ENCODE measurements at regions not wholly inside any gene's neighbourhood (a gene's known extent, or its start where the extent isn't known, plus 50 kb on each side); places are given as distances from the start of the nearest gene placed in this dataset.

- DNase-seq (ENCODE audit: low read depth, low spot score), result no peak
Observed at GRCh38 chr20:6492271-6493055, 275.0 kb upstream of the BMP2 start.

GRCh38 chr20:6490849-6491248, 276.6 kb upstream of the BMP2 start:
- no peak for DNase-seq (ENCODE audit: low read depth, low spot score)

- no peak for DNase-seq (ENCODE audit: low read depth, low spot score)
Observed at GRCh38 chr20:6489361-6490171, 277.9 kb upstream of the BMP2 start.

DNA sequence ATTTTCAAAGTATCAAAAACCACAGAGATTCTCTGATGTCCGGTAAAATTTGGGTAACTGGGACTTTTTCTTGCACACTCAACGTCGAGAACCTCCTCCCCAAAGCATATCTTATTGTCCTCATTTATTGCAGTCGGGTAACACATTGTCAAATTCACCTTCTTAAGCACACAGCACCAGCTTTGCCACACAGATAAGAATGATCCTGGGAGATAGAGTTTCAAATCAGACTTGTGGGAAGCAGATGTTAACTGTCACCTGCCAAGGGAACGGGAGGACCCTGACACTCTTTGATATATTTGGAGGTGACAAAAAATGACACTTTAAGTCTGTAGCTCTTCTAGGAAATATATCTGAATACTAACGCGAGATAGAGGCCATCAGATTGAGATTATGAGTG, 282.1 kb upstream of the BMP2 start:
- DNase-seq (ENCODE audit: low read depth, low spot score), result no peak

DNA sequence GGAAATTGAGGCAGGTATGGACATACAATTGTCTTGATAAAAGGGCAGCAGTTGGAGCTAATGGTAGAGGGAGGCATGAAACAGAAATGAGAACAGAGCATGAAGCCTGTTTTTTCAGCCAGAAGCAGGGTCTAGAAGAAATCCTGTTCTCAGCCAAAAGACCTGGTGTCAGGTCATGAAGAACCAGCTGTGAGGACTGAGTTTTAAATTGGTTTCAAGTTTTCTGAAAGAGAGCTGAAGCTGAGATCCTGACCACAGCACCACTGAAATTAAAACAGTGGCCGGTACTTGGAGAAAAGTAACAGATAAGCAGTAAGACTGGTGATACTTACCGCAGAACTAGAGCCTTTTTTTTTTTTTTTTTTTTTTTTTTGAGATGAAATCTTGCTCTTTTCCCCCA, 283.8 kb upstream of the BMP2 start:
- no peak for DNase-seq (ENCODE audit: low read depth, low spot score)

DNA sequence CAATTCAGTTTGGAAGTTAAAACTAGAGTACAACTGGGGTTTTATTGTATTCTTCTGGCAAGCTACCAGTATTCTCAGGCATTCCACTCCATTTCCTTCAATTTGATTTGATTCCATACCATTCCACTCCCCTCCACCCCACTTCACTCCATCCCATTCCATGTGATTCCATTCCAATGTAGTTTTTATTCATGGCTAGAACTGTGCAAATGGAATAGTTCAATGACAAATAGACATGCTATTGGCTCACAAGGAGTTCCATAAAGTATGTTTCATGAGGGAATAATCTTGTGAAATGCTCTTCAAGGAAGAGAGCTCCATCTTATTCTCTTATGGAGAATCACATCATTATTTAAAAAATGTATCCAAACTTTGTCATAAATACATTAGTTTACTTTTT, 285.0 kb upstream of the BMP2 start:
- no peak for DNase-seq (ENCODE audit: low read depth, low spot score)

DNA sequence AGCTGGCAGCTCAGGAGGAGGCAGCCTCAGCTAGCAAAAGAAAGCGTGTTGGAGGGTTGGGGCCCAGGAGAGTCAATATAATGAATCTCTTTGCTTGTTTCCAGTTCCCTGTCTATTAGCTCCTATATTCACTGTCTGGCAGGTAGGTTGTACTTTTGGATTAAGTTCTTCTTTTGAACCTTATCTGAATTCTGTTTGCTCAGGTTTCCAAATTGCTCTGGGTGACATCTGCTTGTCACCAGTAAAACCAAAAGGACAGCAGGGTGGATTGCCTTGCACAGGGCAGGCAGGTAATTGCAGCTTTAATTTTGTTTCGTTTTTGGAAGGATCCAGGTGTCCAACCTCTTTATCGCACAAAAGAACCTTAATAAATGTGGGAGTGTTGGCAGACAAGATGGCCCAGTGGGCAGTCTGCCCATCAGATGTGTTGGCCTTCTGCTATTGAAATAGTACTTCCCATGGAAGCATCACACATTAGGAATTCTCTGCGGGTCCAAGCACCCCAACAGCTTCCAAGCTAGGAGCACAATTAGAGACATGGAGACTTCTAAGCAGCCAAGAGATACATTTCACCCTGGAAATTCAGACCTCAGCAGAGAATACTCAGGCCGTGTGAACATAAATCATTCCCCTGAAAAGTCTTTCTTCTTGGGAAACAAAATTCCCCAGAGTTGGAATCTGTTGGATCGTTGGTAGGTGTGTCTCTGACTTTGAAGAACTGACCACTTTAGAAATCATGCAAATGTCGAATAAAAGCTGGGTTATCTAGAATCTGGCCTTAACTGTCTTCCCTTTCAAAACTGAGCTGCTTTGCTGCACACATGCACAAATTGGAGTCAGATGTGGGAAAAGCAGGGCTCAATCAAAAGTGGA, 286.9 kb upstream of the BMP2 start:
- no peak for DNase-seq (ENCODE audit: low read depth, low spot score)

DNA sequence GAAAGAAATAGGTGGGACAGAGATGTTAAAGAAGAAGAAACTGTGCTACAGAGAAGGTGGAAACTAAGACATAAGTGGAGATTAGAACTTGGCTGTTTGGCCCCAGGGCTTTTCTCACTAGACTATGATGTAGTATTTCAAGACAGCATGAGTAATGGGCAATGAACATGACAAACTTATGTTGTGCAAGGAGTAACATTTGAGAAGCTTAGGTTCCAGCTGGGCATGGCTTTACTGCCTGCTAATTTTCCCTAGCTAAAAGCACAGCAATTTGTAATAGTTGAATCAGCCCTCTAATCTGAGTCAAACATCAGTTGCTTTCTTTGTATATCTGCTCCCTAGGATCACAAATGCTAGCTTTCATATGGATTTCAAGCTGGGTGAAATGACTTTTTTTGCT, 294.3 kb upstream of the BMP2 start:
- DNase-seq (ENCODE audit: low read depth, low spot score), result no peak

GRCh38 chr20:6471871-6472270, 295.6 kb upstream of the BMP2 start:
- no peak for DNase-seq (ENCODE audit: low read depth, low spot score)

GRCh38 chr20:6471110-6471647, 296.3 kb upstream of the BMP2 start:
- DNase-seq (ENCODE audit: low read depth, low spot score), result no peak

DNA sequence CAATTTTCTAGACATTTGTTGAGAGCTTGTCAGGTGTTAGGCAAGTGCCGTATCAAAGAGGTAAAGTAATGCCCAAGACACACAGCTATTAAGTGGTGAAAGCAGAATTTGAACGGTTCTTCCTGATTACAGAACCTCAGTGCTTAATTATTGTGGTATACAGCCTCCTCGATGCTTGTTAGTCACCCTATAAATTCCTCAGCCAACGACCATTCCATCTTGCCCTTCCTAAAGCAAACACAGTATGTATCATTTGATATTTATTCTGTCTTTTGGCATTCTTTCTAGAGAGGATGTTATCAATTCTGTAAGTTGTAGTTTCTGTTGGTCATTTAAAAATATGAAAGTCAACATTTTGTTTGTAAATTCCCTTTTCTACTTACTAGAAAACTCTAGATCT, 297.8 kb upstream of the BMP2 start:
- DNase-seq (ENCODE audit: low read depth, low spot score), result no peak

DNA sequence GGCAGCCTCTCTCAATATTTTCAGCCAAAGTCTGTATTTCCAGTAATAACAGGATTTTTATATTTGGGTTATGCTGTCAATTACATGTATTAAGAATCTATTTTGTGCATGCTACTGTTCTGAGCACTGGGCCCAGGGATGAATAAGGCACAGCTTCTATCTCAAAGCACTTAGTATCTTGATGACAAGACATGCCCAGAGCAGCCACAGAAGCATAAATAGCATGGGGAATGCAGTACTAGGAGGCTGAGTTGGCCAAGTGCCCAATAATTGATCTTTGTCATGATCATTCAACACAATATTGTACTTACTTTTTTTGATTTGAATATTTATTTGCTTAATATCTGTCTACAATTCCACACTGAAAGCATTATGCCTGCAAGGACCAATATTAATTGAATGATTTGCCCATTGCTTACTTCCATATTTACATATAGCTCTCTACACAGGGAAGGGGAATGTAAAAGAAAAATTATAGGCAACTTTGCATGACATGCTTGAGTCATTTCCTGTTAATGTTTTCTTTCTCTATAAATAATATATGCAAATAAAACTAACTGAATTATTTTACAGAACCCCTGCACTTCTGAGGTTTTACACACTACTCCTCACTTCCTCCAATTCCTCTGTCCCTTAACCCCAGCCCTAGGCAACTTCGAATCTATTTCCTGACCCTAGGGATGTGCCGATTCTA, 298.9 kb upstream of the BMP2 start:
- DNase-seq (ENCODE audit: low read depth, low spot score), result no peak

- no peak for DNase-seq (ENCODE audit: low read depth, low spot score)
Observed at GRCh38 chr20:6467562-6467961, 299.9 kb upstream of the BMP2 start.

DNA sequence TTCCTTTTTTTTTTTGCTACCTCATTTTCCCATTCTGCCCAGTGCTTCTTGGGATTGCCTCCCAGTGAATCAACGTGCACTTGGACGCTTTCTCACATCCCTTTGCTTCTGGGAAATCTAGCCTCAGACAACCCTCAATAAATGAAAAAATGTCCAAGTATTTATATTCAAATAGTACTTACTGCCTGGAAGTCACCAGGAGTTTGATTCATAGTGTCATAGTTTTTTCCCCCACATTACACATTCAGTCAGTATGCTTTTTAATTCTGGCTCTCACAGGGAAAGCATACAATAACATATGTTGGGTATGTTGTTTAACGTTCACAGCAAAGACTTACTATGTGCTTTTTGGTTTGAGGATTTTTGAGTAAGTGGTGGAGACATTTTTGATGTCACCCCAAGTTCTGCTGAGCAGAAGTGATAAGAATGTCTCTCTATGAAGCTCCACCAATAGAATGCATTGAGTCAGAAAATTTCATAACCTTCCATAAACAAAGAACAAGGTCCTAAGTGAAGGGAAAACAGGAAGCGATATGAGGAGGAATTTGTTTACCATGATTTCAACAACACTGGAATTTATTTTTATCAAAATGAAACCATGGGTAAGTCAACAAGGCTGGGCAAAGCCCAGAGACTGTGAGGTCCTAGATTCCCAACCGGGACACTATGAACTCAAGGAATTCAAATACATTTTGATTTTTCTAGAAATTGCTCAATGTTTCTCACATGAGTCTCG, 301.2 kb upstream of the BMP2 start:
- DNase-seq (ENCODE audit: low read depth, low spot score), result no peak

- no peak for DNase-seq (ENCODE audit: low read depth, low spot score)
Observed at GRCh38 chr20:6450841-6451240, 316.6 kb upstream of the BMP2 start.

DNA sequence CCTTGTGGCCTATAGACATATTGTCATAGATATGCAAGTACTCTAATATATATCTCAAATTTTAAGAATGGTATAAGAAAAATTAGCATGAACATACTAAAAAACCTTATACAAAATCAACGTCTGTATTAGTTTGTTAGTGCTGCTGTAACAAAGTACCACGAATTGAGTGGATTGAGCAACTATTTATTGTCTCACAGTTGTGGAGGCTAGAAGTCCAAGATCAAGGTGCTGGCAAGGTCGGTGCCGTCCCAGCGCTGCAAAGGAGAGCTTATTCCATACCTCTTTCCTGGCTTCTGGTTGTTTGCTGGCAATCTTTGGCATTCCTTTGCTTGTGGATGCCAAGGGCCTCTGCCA, 317.6 kb upstream of the FERMT1 start:
- DNase-seq (ENCODE audit: low read depth, low spot score), result no peak

- no peak for DNase-seq (ENCODE audit: low read depth, low spot score)
Observed at GRCh38 chr20:6439737-6440442, 317.1 kb upstream of the FERMT1 start.

DNA sequence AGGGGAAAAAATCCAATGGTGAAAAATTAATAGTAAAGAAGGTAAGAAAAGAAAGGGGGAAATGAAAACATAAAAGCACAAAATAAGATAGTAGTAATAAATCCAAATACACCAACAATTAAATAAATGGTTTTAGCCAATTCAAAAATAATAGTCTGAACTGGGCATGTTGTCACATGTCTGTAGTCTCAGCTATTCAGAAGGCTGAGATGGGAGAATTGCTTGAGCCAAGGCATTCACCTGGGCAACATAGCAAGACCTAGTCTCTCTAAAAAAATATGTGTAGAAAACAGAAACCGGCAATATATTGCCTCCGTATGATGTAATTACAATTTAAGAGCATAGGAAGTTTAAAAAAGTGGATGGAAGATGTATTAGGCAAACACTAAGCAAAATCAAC, 311.3 kb upstream of the FERMT1 start:
- DNase-seq (ENCODE audit: low read depth, low spot score), result no peak

DNA sequence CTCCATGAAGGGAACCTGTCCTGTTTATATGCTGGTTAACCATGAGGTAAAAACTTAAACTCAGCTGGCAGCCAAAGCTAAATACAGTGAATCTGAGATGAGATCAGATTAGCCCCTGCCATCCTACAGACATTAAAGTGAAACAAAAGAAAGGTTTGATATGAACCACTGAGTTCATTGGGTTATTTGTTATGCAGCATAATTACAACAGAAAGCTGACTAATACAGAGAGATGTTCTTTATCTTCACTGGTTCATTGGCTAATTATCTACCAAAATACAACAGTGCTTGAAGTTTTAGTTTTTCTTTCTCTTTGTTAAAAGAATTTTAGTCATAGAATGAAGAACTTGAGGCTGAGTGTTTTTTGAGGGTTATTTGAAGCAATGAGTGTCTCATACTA, 307.6 kb upstream of the FERMT1 start:
- no peak for DNase-seq (ENCODE audit: low read depth, low spot score)

GRCh38 chr20:6426287-6426891, 303.6 kb upstream of the FERMT1 start:
- DNase-seq (ENCODE audit: low read depth, low spot score), result no peak
